Neural cell (in vitro differentiated cells): ENCODE measurements at regions not wholly inside any gene's neighbourhood (a gene's known extent, or its start where the extent isn't known, plus 50 kb on each side); places are given as distances from the start of the nearest gene placed in this dataset.

ENCODE experiments used
- H2AFZ ChIP-seq: fragments of 200-600, 300-800 bp; sonication (generic), shearing (Covaris generic); 2 replicates; pipeline ENCODE4 v1.6.0; 2014; ENCODE audit warnings: low read depth, mild to moderate bottlenecking, antibody characterized with exemption, low read length, moderate library complexity
- H3F3A ChIP-seq: fragments of 200-600 bp; shearing (Covaris generic); 2 replicates; pipeline ENCODE4 v1.6.1; 2016; ENCODE audit warnings: mild to moderate bottlenecking, moderate library complexity, mixed read lengths, antibody characterized with exemption, low read length; ENCODE audit not compliant: insufficient read depth, poor library complexity, severe bottlenecking
- H3K27ac ChIP-seq: fragments of 200-600, 300-800 bp; sonication (generic), shearing (Covaris generic); 2 replicates; pipeline ENCODE4 v1.5.1; 2014; ENCODE audit warnings: mild to moderate bottlenecking, low read length, moderate library complexity
- H3K27me3 ChIP-seq: fragments of 300-800, 200-600 bp; sonication (generic), shearing (Covaris generic); 2 replicates; pipeline ENCODE4 v1.6.0; 2014; ENCODE audit warnings: mild to moderate bottlenecking, low read depth, low read length, moderate library complexity; ENCODE audit not compliant: insufficient read depth
- H3K36me3 ChIP-seq: fragments of 300-800, 200-600 bp; sonication (generic), shearing (Covaris generic); 2 replicates; pipeline ENCODE4 v1.5.1; 2014; ENCODE audit warnings: mild to moderate bottlenecking, antibody characterized with exemption, low read length, moderate library complexity; ENCODE audit not compliant: insufficient read depth
- H3K4me2 ChIP-seq: fragments of 300-800, 200-600 bp; sonication (generic), shearing (Covaris generic); 2 replicates; pipeline ENCODE4 v1.6.0; 2014; ENCODE audit warnings: mild to moderate bottlenecking, low read length
- H3K4me3 ChIP-seq: fragments of 300-800, 200-600 bp; sonication (generic), shearing (Covaris generic); 2 replicates; pipeline ENCODE4 v1.5.1; 2014; ENCODE audit warnings: mild to moderate bottlenecking, low read length, moderate library complexity
- H3K79me2 ChIP-seq: fragments of 200-600 bp; shearing (Covaris generic); replicated peaks from 2 replicates; pipeline ENCODE4 v1.6.0; 2014; ENCODE audit warnings: mild to moderate bottlenecking, low read length, moderate library complexity; ENCODE audit not compliant: insufficient read depth
- H3K9ac ChIP-seq: fragments of 300-800, 200-600 bp; sonication (generic), shearing (Covaris generic); 2 replicates; pipeline ENCODE4 v1.6.1; 2016; ENCODE audit warnings: mild to moderate bottlenecking, low read length, mixed read lengths
- H3K9me2 ChIP-seq: fragments of 200-600 bp; shearing (Covaris generic); 2 replicates; pipeline ENCODE4 v1.6.1; 2016; ENCODE audit warnings: mild to moderate bottlenecking, low read length, mixed read lengths; ENCODE audit not compliant: insufficient read depth
- H3K9me3 ChIP-seq: fragments of 200-600, 300-800 bp; sonication (generic), shearing (Covaris generic); 2 replicates; pipeline ENCODE4 v1.6.1; 2016; ENCODE audit warnings: mild to moderate bottlenecking, mixed run types, low read length, moderate library complexity, mixed read lengths
- H4K20me1 ChIP-seq: fragments of 200-600 bp; shearing (Covaris generic); 2 replicates; pipeline ENCODE4 v1.6.1; 2016; ENCODE audit warnings: mild to moderate bottlenecking, mixed run types; ENCODE audit not compliant: insufficient read depth
- EP300 ChIP-seq: fragments of 450-650 bp; conservative IDR thresholded peaks from 2 replicates; pipeline ENCODE4 v1.6.1; 2014; ENCODE audit warnings: antibody characterized with exemption, mild to moderate bottlenecking, moderate library complexity; ENCODE audit not compliant: poor library complexity, severe bottlenecking
- MXI1 ChIP-seq: fragments of 450-650 bp; conservative IDR thresholded peaks from 2 replicates; pipeline ENCODE4 v1.6.1; 2014; ENCODE audit warnings: antibody characterized with exemption, mild to moderate bottlenecking; ENCODE audit not compliant: poor library complexity, severe bottlenecking
- POLR2AphosphoS5 ChIP-seq: IDR thresholded peaks from 2 replicates; pipeline ENCODE4 v1.6.1; 2012
- SMC3 ChIP-seq: fragments of 450-650 bp; conservative IDR thresholded peaks from 2 replicates; pipeline ENCODE4 v1.6.1; 2014; ENCODE audit warnings: antibody characterized with exemption, mild to moderate bottlenecking, moderate library complexity; ENCODE audit not compliant: poor library complexity
- TAF1 ChIP-seq: IDR thresholded peaks from 2 replicates; pipeline ENCODE4 v1.6.1; 2012; ENCODE audit warnings: low read depth
- TF ChIP-seq, protein P1 (sequence below): fragments of 450-650 bp; IDR thresholded peaks from 2 replicates; pipeline ENCODE4 v1.5.1; 2014; ENCODE audit warnings: antibody characterized with exemption, mild to moderate bottlenecking, moderate library complexity; ENCODE audit not compliant: poor library complexity, severe bottlenecking

DNA sequence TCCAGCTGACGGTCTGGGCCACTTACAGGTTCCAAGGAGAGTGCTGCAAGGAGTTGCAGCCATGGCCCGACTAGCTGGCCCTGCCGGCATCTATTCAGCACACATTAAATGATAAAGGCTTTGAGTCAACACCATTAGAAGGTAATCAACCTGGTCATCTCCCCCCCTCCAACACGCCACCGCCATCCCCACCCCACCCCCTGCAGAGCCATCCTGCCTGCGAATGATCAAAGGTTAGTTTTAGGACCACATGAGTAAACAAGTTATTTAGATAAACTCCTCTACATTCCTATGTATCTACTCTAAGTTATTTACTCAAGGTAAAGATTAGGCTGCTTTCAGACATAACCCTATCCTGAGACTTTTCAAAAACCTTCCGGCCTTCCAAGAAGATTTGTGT is 349.3 kb upstream of the SLC39A10 start:
- no peaks in the 10 kb centered on the region for H3K27me3 ChIP-seq
- no peaks in the 10 kb centered on the region for H3K9me3 ChIP-seq
- TF ChIP-seq, protein P1, sequence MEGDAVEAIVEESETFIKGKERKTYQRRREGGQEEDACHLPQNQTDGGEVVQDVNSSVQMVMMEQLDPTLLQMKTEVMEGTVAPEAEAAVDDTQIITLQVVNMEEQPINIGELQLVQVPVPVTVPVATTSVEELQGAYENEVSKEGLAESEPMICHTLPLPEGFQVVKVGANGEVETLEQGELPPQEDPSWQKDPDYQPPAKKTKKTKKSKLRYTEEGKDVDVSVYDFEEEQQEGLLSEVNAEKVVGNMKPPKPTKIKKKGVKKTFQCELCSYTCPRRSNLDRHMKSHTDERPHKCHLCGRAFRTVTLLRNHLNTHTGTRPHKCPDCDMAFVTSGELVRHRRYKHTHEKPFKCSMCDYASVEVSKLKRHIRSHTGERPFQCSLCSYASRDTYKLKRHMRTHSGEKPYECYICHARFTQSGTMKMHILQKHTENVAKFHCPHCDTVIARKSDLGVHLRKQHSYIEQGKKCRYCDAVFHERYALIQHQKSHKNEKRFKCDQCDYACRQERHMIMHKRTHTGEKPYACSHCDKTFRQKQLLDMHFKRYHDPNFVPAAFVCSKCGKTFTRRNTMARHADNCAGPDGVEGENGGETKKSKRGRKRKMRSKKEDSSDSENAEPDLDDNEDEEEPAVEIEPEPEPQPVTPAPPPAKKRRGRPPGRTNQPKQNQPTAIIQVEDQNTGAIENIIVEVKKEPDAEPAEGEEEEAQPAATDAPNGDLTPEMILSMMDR: no peak
- TF ChIP-seq TAF1 (no peak), POLR2AphosphoS5 (no peak), MXI1 (no peak)
- no peak overlapping the region for H2AFZ ChIP-seq
- no peak overlapping the region for H3K9ac ChIP-seq
- no peak overlapping the region for H3K4me2 ChIP-seq
- no peaks in the 10 kb centered on the region for H4K20me1 ChIP-seq
- no peaks in the 10 kb centered on the region for H3F3A ChIP-seq
- no peak overlapping the region for H3K27ac ChIP-seq
- H3K4me3 ChIP-seq: no peak overlapping the region
- H3K36me3 ChIP-seq: no peaks in the 10 kb centered on the region
- H3K79me2 ChIP-seq: no peaks in the 10 kb centered on the region
- H3K9me2 ChIP-seq: no peaks in the 10 kb centered on the region

DNA sequence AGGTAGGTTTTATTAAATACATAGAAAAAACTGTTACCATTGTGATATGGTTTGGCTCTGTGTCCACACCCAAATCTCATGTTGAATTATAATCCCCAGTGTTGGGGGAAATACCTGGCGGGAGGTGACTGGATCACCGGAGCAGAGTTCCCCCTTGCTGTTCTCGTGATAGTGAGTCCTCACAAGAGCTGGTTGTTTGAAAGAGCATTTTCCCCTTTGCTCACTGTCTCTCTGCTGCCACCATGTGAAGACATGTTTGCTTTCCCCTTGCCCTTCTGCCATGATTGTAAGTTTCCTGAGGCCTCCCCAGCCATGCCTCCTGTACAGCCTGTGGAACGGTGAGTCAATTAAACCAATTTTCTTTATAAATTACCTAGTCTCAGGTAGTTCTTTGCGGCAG is 352.7 kb upstream of the SLC39A10 start:
- H3K36me3 ChIP-seq: no peaks in the 10 kb centered on the region
- no peak overlapping the region for H3K9ac ChIP-seq

DNA sequence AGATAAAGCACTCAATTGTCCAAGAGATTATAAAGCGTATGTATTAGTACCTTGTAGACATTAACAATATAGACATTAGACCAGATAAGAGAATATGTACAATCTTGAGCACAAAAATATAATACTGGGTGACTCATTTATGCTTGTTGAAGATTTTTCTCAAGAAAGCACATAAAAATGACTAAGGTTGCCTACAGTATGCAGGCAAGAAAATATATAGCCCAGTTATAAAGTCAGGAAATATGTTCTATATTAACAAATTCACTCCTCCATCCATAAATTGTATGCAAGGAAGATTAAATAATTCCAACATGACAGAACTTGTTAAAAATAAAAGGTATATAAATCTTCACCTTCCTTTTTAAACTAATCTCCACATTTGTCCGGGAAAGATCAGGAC is 356.4 kb upstream of the SLC39A10 start:
- no peaks in the 10 kb centered on the region for H3K79me2 ChIP-seq
- no peaks in the 10 kb centered on the region for H3K9me2 ChIP-seq
- no peak overlapping the region for H2AFZ ChIP-seq
- no peaks in the 10 kb centered on the region for H3K9me3 ChIP-seq
- H3K36me3 ChIP-seq: no peaks in the 10 kb centered on the region
- TF ChIP-seq SMC3 (no peak), POLR2AphosphoS5 (no peak), TAF1 (no peak)
- H3K27me3 ChIP-seq: no peaks in the 10 kb centered on the region
- no peak overlapping the region for H3K4me2 ChIP-seq
- H3K9ac ChIP-seq: no peak overlapping the region
- no peak overlapping the region for H3K4me3 ChIP-seq
- H3F3A ChIP-seq: no peaks in the 10 kb centered on the region
- H3K27ac ChIP-seq: no peak overlapping the region
- no peaks in the 10 kb centered on the region for H4K20me1 ChIP-seq

More for the DNA sequence above, 352.7 kb upstream of the SLC39A10 start:
- Histone ChIP-seq H3F3A (no peaks in the 10 kb centered on the region), H3K79me2 (no peaks in the 10 kb centered on the region), H3K27ac (no peak overlapping the region), H3K9me3 (no peaks in the 10 kb centered on the region), H3K4me3 (no peak overlapping the region), H3K4me2 (no peak overlapping the region), H3K27me3 (no peaks in the 10 kb centered on the region), H4K20me1 (no peaks in the 10 kb centered on the region), H2AFZ (no peak overlapping the region), H3K9me2 (no peaks in the 10 kb centered on the region)
- TF ChIP-seq MXI1 (no peak), POLR2AphosphoS5 (no peak), EP300 (no peak)

DNA sequence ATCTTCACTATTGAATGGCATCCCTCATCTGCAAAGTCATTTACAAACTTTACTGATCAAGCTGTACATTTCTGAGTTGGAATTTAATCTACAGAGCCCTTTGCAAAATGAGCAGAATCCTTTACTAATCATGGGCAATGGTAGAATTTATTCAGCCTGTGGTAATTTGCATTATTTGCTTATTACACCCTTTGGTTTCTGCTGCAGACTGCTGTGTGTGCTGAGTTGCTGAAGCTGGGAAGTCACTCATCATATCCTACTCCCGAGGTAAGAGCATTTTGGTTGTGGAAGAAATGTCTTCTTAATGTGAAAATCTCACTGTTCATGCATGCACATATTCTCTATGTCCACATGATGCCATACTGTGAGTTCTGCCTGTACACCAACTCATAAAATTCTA is 357.4 kb upstream of the SLC39A10 start:
- no peaks in the 10 kb centered on the region for H3K36me3 ChIP-seq
- no peak overlapping the region for H3K4me2 ChIP-seq
- no peak overlapping the region for H3K27ac ChIP-seq
- no peaks in the 10 kb centered on the region for H3K9me2 ChIP-seq
- no peaks in the 10 kb centered on the region for H4K20me1 ChIP-seq
- no peaks in the 10 kb centered on the region for H3K27me3 ChIP-seq
- no peaks in the 10 kb centered on the region for H3F3A ChIP-seq
- TF ChIP-seq POLR2AphosphoS5: no peak
- H3K9me3 ChIP-seq: no peaks in the 10 kb centered on the region
- no peaks in the 10 kb centered on the region for H3K79me2 ChIP-seq
- H3K4me3 ChIP-seq: no peak overlapping the region
- no peak overlapping the region for H2AFZ ChIP-seq
- H3K9ac ChIP-seq: no peak overlapping the region
